PFSK-1 (cell line): ENCODE measurements at regions not wholly inside any gene's neighbourhood (a gene's known extent, or its start where the extent isn't known, plus 50 kb on each side); places are given as distances from the start of the nearest gene placed in this dataset.

Source experiments
- POLR2AphosphoS5 ChIP-seq: IDR thresholded peaks from 2 replicates; pipeline ENCODE4 v1.6.1; 2012; ENCODE audit warnings: low read depth, mild to moderate bottlenecking, control low read depth, low read length, moderate library complexity
- SIN3A ChIP-seq: IDR thresholded peaks from 2 replicates; pipeline ENCODE4 v1.6.1; 2012; ENCODE audit warnings: mild to moderate bottlenecking, low read length, moderate library complexity, borderline replicate concordance; ENCODE audit not compliant: insufficient read depth

- TF ChIP-seq SIN3A, result no peak
- TF ChIP-seq POLR2AphosphoS5, result no peak
Measured at GRCh38 chr11:32510039-32510438, 73.6 kb upstream of the EIF3M start.
